GM23248 (cell line): ENCODE measurements at regions not wholly inside any gene's neighbourhood (a gene's known extent, or its start where the extent isn't known, plus 50 kb on each side); places are given as distances from the start of the nearest gene placed in this dataset.
A peak's percentile ranks its signal among the peaks of the same experiment; 100 is the strongest.

Experiments
- DNase-seq: peaks from one replicate; pipeline ENCODE4 v3.0.0-alpha.2; 2015
- H2AFZ ChIP-seq: fragments of 200-600 bp; sonication (generic); 2 replicates; pipeline ENCODE4 v1.6.1; 2016; ENCODE audit warnings: antibody characterized with exemption
- H3F3A ChIP-seq: fragments of 200-600 bp; sonication (generic); 2 replicates; pipeline ENCODE4 v1.6.1; 2016; ENCODE audit warnings: mild to moderate bottlenecking, antibody characterized with exemption, mixed run types; ENCODE audit not compliant: insufficient read depth
- H3K27ac ChIP-seq: fragments of 200-600 bp; sonication (generic); 2 replicates; pipeline ENCODE4 v1.5.1; 2016; ENCODE audit warnings: mild to moderate bottlenecking
- H3K27me3 ChIP-seq: fragments of 200-600 bp; sonication (generic); replicated peaks from 2 replicates; pipeline ENCODE4 v1.6.1; 2016; ENCODE audit warnings: mild to moderate bottlenecking; ENCODE audit not compliant: insufficient read depth
- H3K36me3 ChIP-seq: fragments of 200-600 bp; sonication (generic); 2 replicates; pipeline ENCODE4 v1.6.1; 2016; ENCODE audit warnings: low read depth, mild to moderate bottlenecking
- H3K4me1 ChIP-seq: fragments of 200-600 bp; sonication (generic); 2 replicates; pipeline ENCODE4 v1.6.1; 2016; ENCODE audit warnings: mild to moderate bottlenecking; ENCODE audit not compliant: insufficient read depth
- H3K4me2 ChIP-seq: fragments of 200-600 bp; sonication (generic); one replicate; pipeline ENCODE4 v1.6.1; 2016; ENCODE audit warnings: mild to moderate bottlenecking; ENCODE audit not compliant: unreplicated experiment
- H3K4me3 ChIP-seq: fragments of 200-600 bp; sonication (generic); 2 replicates; pipeline ENCODE4 v1.5.1; 2016; ENCODE audit warnings: mild to moderate bottlenecking
- H3K79me2 ChIP-seq: fragments of 200-600 bp; sonication (generic); 2 replicates; pipeline ENCODE4 v1.6.1; 2016; ENCODE audit warnings: mild to moderate bottlenecking; ENCODE audit not compliant: insufficient read depth
- H3K9ac ChIP-seq: fragments of 200-600 bp; sonication (generic); 2 replicates; pipeline ENCODE4 v1.6.1; 2016; ENCODE audit warnings: mild to moderate bottlenecking
- H3K9me2 ChIP-seq: fragments of 200-600 bp; sonication (generic); 2 replicates; pipeline ENCODE4 v1.6.1; 2016; ENCODE audit warnings: mixed run types, mild to moderate bottlenecking, moderate library complexity; ENCODE audit not compliant: insufficient read depth
- H3K9me3 ChIP-seq: fragments of 200-600 bp; sonication (generic); one replicate; pipeline ENCODE4 v1.6.1; 2017; ENCODE audit warnings: low read depth
- H4K20me1 ChIP-seq: fragments of 200-600 bp; sonication (generic); 2 replicates; pipeline ENCODE4 v1.6.0; 2016; ENCODE audit not compliant: insufficient read depth
- EZH2 ChIP-seq: fragments of 200-600 bp; sonication (generic); IDR thresholded peaks from 2 replicates; pipeline ENCODE4 v1.6.1; 2018; ENCODE audit warnings: antibody characterized with exemption, mild to moderate bottlenecking; ENCODE audit not compliant: insufficient read depth, poor library complexity, severe bottlenecking
- EZH2phosphoT487 ChIP-seq: fragments of 200-600 bp; sonication (generic); IDR thresholded peaks from 2 replicates; pipeline ENCODE4 v1.6.1; 2018; ENCODE audit warnings: antibody characterized with exemption, moderate library complexity, mild to moderate bottlenecking, low read depth; ENCODE audit not compliant: insufficient read depth
- WGBS, 2 experiments: methylation state at CpG; one replicate each; pipeline ENCODE4 v1.1.6; 2015 to 2017; ENCODE audit warnings: low lambda C conversion rate in 2 of 2, low coverage in 1 of 2; ENCODE audit errors: missing lambda C conversion rate in 2 of 2; 5-methylcytosine and 5-hydroxymethylcytosine counted together
- in situ Hi-C: fragments of 300-500 bp; cut with MboI; formaldehyde crosslinking; loops from 2 replicates; pipeline ENCODE4 v1.15.0; 2020

DNA sequence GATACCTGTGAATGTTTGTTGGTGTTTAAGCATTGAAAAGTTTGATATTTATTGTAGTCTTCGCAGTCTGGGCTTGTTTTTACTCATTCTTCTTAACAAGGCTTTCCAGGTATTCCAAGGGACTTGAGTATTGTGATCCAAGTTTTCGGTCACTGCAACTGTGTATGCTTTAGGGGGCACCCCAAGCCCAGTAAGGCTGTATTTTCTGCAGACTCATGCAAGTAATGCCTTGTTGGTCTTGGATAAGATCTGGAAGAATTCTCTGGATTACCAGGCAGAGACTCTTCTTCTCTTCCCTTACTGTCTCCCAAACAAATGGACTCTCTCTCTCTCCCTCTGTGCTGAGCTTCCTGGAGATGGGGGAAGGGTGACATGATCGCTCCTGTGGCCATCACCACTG lies 82.1 kb downstream of the RFPL4B start:
- in situ Hi-C loops = no loop called here
- Histone ChIP-seq H3K4me1 (no peaks in the 10 kb centered on the region), H3K4me3 (no peak overlapping the region), H3F3A (no peaks in the 10 kb centered on the region), H3K36me3 (no peaks in the 10 kb centered on the region), H3K9me2 (no peaks in the 10 kb centered on the region), H2AFZ (no peak overlapping the region), H4K20me1 (no peaks in the 10 kb centered on the region), H3K4me2 (no peak overlapping the region), H3K79me2 (no peaks in the 10 kb centered on the region), H3K9ac (no peak overlapping the region), H3K27me3 (no peaks in the 10 kb centered on the region), H3K9me3 (no peaks in the 10 kb centered on the region), H3K27ac (no peak overlapping the region)
- TF ChIP-seq EZH2phosphoT487 (no peak), EZH2 (no peak)
- 83 to 88% methylated on average over 3 of the region's 3 CpGs for WGBS, 2 experiments
- DNase-seq = peak; percentile 19

DNA sequence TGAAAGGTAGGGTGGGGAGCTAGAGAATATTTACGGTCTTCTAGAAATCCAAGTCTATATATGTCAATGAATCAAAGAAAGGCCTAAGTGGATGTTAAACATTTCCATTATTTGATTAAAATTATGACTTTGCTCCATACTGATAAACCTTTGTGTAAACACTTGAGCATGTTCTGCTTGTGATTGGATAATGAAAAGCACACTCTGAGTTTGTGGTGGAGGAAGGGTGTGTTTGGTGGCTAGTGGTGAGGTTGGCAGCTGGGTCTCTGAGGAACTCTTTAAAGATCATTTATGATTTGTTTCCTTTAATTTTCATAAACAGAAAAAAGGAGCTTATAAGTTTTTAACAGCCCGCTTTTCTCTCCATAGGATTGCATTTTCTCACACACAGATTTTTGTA lies 84.7 kb downstream of the RFPL4B start:
- in situ Hi-C loops = no loop called here
- Histone ChIP-seq H3K27me3 (no peaks in the 10 kb centered on the region), H3K4me2 (no peak overlapping the region), H3K36me3 (no peaks in the 10 kb centered on the region), H3K9me2 (no peaks in the 10 kb centered on the region), H3K4me1 (0 out of 2 replicates have a peak, but pooled peaks cover 1% of the 10 kb centered on the region), H3K9ac (no peak overlapping the region), H3K9me3 (no peaks in the 10 kb centered on the region), H4K20me1 (no peaks in the 10 kb centered on the region), H3K27ac (no peak overlapping the region), H3K4me3 (no peak overlapping the region), H3K79me2 (no peaks in the 10 kb centered on the region), H3F3A (no peaks in the 10 kb centered on the region), H2AFZ (no peak overlapping the region)
- no peak for DNase-seq
- WGBS, 2 experiments = 94 to 95% methylated on average over 2 of the region's 2 CpGs
- TF ChIP-seq EZH2 (no peak), EZH2phosphoT487 (no peak)

DNA sequence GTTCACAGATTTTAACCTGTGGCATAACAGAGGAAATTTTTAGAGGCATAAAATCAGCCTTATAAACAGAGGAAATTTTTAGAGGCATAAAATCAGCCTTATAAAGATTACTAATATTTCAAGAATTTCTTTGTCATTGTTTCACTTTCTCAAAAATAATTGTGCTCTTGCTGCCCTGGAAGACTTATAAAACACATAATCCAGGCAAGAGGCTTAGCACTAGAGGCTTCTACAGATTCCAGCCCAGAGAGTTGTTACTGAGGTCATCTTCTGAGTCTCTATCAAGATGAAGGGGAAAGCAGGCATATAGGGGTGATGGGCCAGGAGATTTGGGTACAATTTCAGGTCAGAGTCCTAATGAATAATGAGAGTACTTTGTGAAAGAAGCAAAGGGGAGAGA lies 85.7 kb downstream of the RFPL4B start:
- no peaks in the 10 kb centered on the region for H3K9me3 ChIP-seq
- no peak overlapping the region for H3K4me3 ChIP-seq
- H3K27ac ChIP-seq = no peak overlapping the region
- no peaks in the 10 kb centered on the region for H3K79me2 ChIP-seq
- H3K9me2 ChIP-seq = no peaks in the 10 kb centered on the region
- in situ Hi-C loops = no loop called here
- no peaks in the 10 kb centered on the region for H3K27me3 ChIP-seq
- no peaks in the 10 kb centered on the region for H4K20me1 ChIP-seq
- DNase-seq = peak; percentile 13
- no peak overlapping the region for H2AFZ ChIP-seq
- no peaks in the 10 kb centered on the region for H3F3A ChIP-seq
- no peak overlapping the region for H3K9ac ChIP-seq
- no peak for TF ChIP-seq EZH2phosphoT487
- no peak for TF ChIP-seq EZH2
- no peak overlapping the region for H3K4me2 ChIP-seq
- no peaks in the 10 kb centered on the region for H3K36me3 ChIP-seq
- H3K4me1 ChIP-seq = 0 out of 2 replicates have a peak, but pooled peaks cover 6% of the 10 kb centered on the region

DNA sequence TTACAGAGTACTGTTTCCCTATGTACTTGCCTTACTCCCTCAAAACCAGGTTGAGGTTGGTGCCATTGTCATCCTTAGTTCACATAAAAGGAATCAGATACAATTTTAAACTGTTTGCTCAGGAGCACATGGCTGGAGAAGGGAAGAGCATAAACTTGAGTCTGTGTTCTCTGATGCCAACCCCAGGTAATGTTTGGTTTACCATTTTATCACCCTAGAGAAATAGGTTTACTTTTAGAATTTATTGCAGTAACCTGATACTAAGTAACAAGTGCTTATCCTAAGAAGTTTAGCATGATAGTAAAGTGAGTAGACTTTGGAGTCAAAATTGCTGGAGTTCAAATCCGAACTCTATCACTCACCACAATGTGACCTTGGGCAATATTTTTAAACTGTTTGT lies 86.3 kb downstream of the RFPL4B start:
- Histone ChIP-seq H3K4me1 (0 out of 2 replicates have a peak, but pooled peaks cover 6% of the 10 kb centered on the region), H3K9me3 (no peaks in the 10 kb centered on the region), H4K20me1 (no peaks in the 10 kb centered on the region), H3K27ac (no peak overlapping the region), H3F3A (no peaks in the 10 kb centered on the region), H3K27me3 (no peaks in the 10 kb centered on the region), H3K9me2 (no peaks in the 10 kb centered on the region), H3K36me3 (no peaks in the 10 kb centered on the region), H3K4me3 (no peak overlapping the region), H2AFZ (no peak overlapping the region), H3K79me2 (no peaks in the 10 kb centered on the region), H3K4me2 (no peak overlapping the region), H3K9ac (no peak overlapping the region)
- WGBS, 2 experiments = 82 to 94% methylated on average over 1 of the region's 1 CpG
- DNase-seq = no peak
- in situ Hi-C loops = no loop called here
- TF ChIP-seq EZH2phosphoT487 (no peak), EZH2 (no peak)

DNA sequence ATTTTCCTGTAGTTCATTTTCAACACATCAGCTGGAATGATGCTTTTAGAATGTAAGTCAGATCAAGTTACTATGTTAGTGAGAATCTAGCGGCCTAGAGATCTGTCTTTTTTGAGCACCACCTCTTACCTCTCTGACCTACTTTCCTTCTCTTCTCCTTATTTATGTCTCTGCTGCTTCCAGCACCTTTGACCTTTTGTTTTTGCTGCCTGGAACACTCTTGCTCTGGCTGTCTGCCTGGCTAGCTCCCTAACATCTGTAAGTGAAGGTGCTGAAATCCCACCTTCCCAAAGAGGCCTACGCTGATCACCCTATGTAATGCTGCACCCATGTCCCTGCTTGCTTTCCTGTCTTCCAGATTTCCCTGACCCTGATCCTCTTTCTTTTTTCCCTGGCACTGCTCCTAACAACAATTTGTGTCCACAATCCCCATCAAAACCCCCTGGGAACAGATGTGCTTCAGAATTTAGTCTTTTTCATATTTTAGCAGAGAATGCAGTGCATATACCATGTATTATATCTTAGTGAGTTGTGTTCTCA lies 87.8 kb downstream of the RFPL4B start:
- 90 to 96% methylated on average over 2 of the region's 2 CpGs for WGBS, 2 experiments
- Histone ChIP-seq H3K27ac (no peak overlapping the region), H3K4me3 (no peak overlapping the region), H3K79me2 (no peaks in the 10 kb centered on the region), H3K9me3 (no peaks in the 10 kb centered on the region), H3K4me1 (0 out of 2 replicates have a peak, but pooled peaks cover 6% of the 10 kb centered on the region), H3K27me3 (no peaks in the 10 kb centered on the region), H4K20me1 (no peaks in the 10 kb centered on the region), H2AFZ (no peak overlapping the region), H3K4me2 (no peak overlapping the region), H3F3A (no peaks in the 10 kb centered on the region), H3K9ac (no peak overlapping the region), H3K9me2 (no peaks in the 10 kb centered on the region), H3K36me3 (no peaks in the 10 kb centered on the region)
- in situ Hi-C loops = no loop called here
- TF ChIP-seq EZH2 (no peak), EZH2phosphoT487 (no peak)
- no peak for DNase-seq
